ENCODE measurements at regions not wholly inside any gene's neighbourhood (a gene's known extent, or its start where the extent isn't known, plus 50 kb on each side); places are given as distances from the start of the nearest gene placed in this dataset.

DNA sequence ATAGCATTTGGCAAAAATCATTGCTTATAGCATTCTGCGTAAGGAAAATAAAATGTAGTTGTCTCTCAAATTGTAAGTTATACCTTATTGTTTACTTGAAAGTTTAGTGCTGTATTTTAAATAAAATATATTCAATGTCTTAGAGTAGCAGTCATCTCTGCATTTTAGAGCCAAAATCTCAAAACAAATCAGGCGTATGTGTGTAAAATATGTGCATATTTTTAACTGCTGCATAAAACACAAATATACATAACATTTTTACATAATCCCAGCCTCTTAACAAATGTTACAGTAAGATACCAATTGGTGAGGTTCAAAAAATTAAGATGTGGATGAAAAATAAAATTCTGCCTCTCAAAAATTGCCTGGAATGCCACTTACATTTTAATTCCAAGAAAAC, 145.8 kb upstream of the AGA start:
- intact Hi-C loops (cut with micrococcal nuclease): no loop called here
- no peak for DNase-seq (ENCODE audit: unreplicated experiment)
- no peaks in the 10 kb centered on the region for H3K36me3 Mint-ChIP-seq (ENCODE audit: insufficient read depth, unreplicated experiment)
- H3K27ac Mint-ChIP-seq (ENCODE audit: low read depth, unreplicated experiment): no peak overlapping the region
- H3K9me3 Mint-ChIP-seq (ENCODE audit: unreplicated experiment): no peaks in the 10 kb centered on the region
- no TSS peak for BruUV-seq (replicated peaks)
- H3K4me3 Mint-ChIP-seq (ENCODE audit: unreplicated experiment): no peak overlapping the region
- peaks cover 2% of the 10 kb centered on the region for H3K4me1 Mint-ChIP-seq (ENCODE audit: insufficient read depth, unreplicated experiment)
- CTCF ChIA-PET: no interaction called here
- TF ChIP-seq CTCF (IDR thresholded peaks at IDR 0.05; ENCODE audit: unreplicated experiment): no peak
- H3K27me3 Mint-ChIP-seq (ENCODE audit: insufficient read depth, unreplicated experiment): no peaks in the 10 kb centered on the region
- POLR2A ChIA-PET: no interaction called here

DNA sequence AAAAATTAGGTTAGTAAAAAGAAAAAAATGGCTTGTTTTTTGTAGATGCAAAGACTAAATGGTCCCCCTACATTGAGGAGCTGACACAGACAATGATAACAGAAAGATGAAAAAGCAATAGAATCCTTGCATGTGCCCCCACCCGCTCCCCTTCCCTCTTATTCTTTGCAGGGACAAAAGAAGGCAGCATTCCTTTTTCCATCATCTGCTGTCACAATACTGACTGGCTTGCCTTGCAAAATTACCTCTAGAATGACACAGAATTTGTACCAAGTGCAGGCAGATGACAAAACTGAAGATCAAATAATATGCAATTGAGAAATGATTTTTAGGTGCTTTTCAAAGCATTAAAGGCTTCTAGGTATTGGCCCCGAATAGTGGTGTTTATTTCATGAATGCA, 153.1 kb upstream of the AGA start:
- H3K9me3 Mint-ChIP-seq (ENCODE audit: unreplicated experiment): no peaks in the 10 kb centered on the region
- no peaks in the 10 kb centered on the region for H3K36me3 Mint-ChIP-seq (ENCODE audit: insufficient read depth, unreplicated experiment)
- H3K4me3 Mint-ChIP-seq (ENCODE audit: unreplicated experiment): no peak overlapping the region
- POLR2A ChIA-PET: interaction anchor here (1.2 kb wide), 1 partner anchor 38 kb away, joined by 3 read pairs; no protein-coding TSS in a partner anchor
- peaks cover 10% of the 10 kb centered on the region for H3K4me1 Mint-ChIP-seq (ENCODE audit: insufficient read depth, unreplicated experiment)
- no peak overlapping the region for H3K27ac Mint-ChIP-seq (ENCODE audit: low read depth, unreplicated experiment)
- BruUV-seq (replicated peaks): no TSS peak
- H3K27me3 Mint-ChIP-seq (ENCODE audit: insufficient read depth, unreplicated experiment): no peaks in the 10 kb centered on the region
- no peak for TF ChIP-seq CTCF (IDR thresholded peaks at IDR 0.05; ENCODE audit: unreplicated experiment)
- intact Hi-C loops (cut with micrococcal nuclease): no loop called here
- no peak for DNase-seq (ENCODE audit: unreplicated experiment)
- CTCF ChIA-PET: no interaction called here

DNA sequence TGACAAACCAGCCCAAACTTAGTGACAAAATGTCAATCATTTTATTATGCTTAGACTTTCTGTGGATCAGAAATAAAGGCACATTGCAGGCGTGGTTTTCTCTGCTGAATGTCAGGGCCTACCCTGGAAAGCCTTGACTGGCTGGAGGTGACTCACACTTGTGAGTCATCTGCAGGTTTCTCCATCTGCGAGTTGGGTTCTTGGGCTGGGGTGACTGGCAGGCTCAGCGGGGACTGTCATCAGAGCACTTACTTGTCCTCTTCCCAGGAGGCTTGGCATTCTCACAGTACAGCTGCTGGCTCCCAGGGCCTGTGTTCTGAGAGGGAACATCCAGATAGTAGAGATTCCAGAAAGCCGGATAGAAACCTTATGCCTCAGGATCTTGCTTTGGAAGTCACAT, 153.8 kb upstream of the AGA start:
- peak overlapping the region; percentile 53 for H3K27ac Mint-ChIP-seq (ENCODE audit: low read depth, unreplicated experiment)
- intact Hi-C loops (cut with micrococcal nuclease): no loop called here

DNA sequence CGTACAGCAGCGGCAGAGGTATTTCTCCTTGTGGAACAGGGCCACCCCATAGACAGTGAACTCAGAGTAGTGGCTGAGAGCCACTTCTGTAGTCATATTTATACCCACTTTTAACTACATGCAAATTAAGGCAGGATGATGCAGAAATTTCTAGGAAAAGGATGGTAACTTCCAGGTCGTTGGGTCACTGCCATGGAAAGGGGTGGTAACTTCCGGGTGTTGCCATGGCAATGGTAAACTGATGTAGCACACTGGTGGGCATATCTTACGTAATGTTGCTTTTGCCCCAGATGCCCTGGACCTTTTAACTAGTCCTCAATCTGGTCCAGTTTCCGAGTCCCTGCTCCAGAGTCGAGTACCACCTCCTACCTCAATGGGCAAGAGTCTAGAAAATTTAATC, 154.8 kb upstream of the AGA start:
- no peak overlapping the region for H3K27ac Mint-ChIP-seq (ENCODE audit: low read depth, unreplicated experiment)
- H3K4me1 Mint-ChIP-seq (ENCODE audit: insufficient read depth, unreplicated experiment): peaks cover 10% of the 10 kb centered on the region

More for the DNA sequence above, 153.8 kb upstream of the AGA start:
- peak; percentile 93 for DNase-seq (ENCODE audit: unreplicated experiment)
- no TSS peak for BruUV-seq (replicated peaks)
- Mint-ChIP-seq H3K4me1 (ENCODE audit: insufficient read depth, unreplicated experiment) (peaks cover 10% of the 10 kb centered on the region), H3K4me3 (ENCODE audit: unreplicated experiment) (no peak overlapping the region), H3K36me3 (ENCODE audit: insufficient read depth, unreplicated experiment) (no peaks in the 10 kb centered on the region), H3K9me3 (ENCODE audit: unreplicated experiment) (no peaks in the 10 kb centered on the region), H3K27me3 (ENCODE audit: insufficient read depth, unreplicated experiment) (no peaks in the 10 kb centered on the region)
- POLR2A ChIA-PET: interaction anchor here (0.6 to 1.2 kb wide), 2 partner anchors 38 to 86 kb away, joined by 3 to 4 read pairs; no protein-coding TSS in a partner anchor
- CTCF ChIA-PET: interaction anchor here (0.7 to 1.1 kb wide), 2 partner anchors 10 to 91 kb away, joined by 3 to 4 read pairs; no protein-coding TSS in a partner anchor
- TF ChIP-seq CTCF (IDR thresholded peaks at IDR 0.05; ENCODE audit: unreplicated experiment): no peak

More for the DNA sequence above, 154.8 kb upstream of the AGA start:
- Mint-ChIP-seq H3K36me3 (ENCODE audit: insufficient read depth, unreplicated experiment) (no peaks in the 10 kb centered on the region), H3K9me3 (ENCODE audit: unreplicated experiment) (no peaks in the 10 kb centered on the region), H3K4me3 (ENCODE audit: unreplicated experiment) (no peak overlapping the region), H3K27me3 (ENCODE audit: insufficient read depth, unreplicated experiment) (no peaks in the 10 kb centered on the region)
- ChIA-PET POLR2A (no interaction called here), CTCF (interaction anchor here (1.1 kb wide), 1 partner anchor 9 kb away, joined by 3 read pairs; no protein-coding TSS in a partner anchor)
- no peak for DNase-seq (ENCODE audit: unreplicated experiment)
- BruUV-seq (replicated peaks): no TSS peak
- no peak for TF ChIP-seq CTCF (IDR thresholded peaks at IDR 0.05; ENCODE audit: unreplicated experiment)
- intact Hi-C loops (cut with micrococcal nuclease): no loop called here
